Fibroblast of pulmonary artery (primary cell): ENCODE measurements at regions not wholly inside any gene's neighbourhood (a gene's known extent, or its start where the extent isn't known, plus 50 kb on each side); places are given as distances from the start of the nearest gene placed in this dataset.

Source experiments
- DNase-seq: peaks from one replicate; pipeline ENCODE4 v3.0.0-alpha.2; 2010; ENCODE audit warnings: low read depth
- H3K4me3 ChIP-seq: replicated peaks from 2 replicates; pipeline ENCODE4 v1.5.1; 2011; ENCODE audit warnings: low read depth, mild to moderate bottlenecking, control low read depth, low read length, moderate library complexity
- CTCF ChIP-seq: IDR thresholded peaks from 2 replicates; pipeline ENCODE4 v1.5.1; 2011; ENCODE audit warnings: mild to moderate bottlenecking, control low read depth, low read length, inconsistent platforms; ENCODE audit errors: missing control alignments

DNA sequence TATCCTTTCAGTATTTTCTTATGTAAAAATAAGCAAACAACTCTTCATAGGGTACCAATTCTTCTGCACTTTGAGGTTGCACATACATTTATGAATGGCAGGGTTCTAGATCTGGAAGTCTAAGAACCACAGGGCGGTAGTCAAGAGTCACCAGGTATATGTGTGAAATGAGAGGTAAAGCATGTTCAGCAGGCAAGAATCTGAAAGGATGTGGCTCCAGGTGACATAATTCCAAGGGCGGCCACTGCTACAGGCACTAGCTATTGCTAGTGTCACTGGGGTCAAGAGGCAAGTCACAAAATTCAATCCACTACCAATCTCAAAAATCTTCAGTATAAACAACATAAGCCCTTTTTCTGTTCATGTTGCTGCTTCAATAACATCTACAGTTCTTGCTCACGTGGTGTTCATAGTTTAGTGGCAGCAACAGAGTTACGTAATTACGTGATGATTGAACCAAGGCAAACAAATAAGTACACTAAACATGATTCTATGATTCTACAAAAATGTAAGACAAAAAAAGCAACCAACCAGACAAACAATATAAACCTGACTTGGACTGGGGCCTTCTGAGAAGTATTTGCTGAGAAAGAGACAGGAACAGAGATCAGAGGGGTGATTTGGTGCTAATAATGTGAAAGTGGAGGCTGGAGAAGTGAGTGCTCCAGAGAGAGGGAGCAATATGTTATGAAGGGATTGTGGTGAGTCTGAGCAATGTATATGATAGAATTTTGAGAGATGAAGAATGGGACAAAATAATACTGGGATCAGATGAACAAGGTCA, 101.7 kb downstream of the NAA11 start:
- DNase-seq: no peak
- H3K4me3 ChIP-seq: no peak overlapping the region
- TF ChIP-seq CTCF: no peak

- no peak for TF ChIP-seq CTCF
- no peak overlapping the region for H3K4me3 ChIP-seq
- DNase-seq: no peak
These were observed 108.8 kb downstream of the NAA11 start for GRCh38 chr4:79217025-79217424.

- no peak overlapping the region for H3K4me3 ChIP-seq
- no peak for DNase-seq
- TF ChIP-seq CTCF: no peak
These were observed 112.2 kb downstream of the NAA11 start for GRCh38 chr4:79213702-79214101.

DNA sequence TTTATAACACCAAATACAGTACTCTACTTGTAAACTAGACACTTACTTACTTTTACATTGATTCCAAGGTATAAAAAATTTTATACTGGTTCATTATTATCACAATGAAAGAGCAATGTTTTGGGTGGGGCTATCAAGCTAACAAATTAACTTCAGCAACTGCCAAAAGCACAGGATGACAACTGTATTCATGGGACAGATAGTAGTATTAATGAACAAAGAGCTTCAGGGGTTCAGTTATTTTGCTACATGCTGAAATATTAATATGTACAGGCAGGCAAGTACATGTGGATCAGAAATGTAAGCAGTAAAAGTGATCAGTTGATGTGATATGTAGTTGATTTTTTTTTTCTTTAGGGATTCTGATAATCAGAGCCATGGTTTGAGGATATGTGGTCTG, 112.9 kb downstream of the NAA11 start:
- H3K4me3 ChIP-seq: no peak overlapping the region
- DNase-seq: no peak
- no peak for TF ChIP-seq CTCF

DNA sequence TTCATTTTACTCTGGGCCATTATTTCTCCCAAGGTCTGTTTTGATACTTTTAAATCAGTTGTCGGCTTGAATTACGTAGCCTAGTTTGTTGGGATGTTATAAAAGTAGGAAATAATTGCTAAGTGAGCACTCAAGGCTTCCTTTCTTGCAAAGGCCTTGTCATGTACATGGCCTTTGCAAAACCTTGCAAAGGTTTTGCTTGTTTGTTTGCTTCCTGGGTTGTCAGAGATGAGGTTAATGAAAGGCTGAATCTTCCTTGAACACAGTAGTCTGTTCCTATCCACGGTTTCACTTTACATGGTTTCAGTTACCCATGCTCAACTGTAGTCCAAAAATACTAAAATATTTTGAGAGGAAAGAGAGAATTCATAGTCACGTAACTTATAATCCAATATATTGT, 113.5 kb downstream of the NAA11 start:
- no peak overlapping the region for H3K4me3 ChIP-seq
- TF ChIP-seq CTCF: no peak
- no peak for DNase-seq

- no peak for DNase-seq
- TF ChIP-seq CTCF: no peak
- no peak overlapping the region for H3K4me3 ChIP-seq
These were observed 114.4 kb downstream of the NAA11 start for GRCh38 chr4:79211490-79211889.

DNA sequence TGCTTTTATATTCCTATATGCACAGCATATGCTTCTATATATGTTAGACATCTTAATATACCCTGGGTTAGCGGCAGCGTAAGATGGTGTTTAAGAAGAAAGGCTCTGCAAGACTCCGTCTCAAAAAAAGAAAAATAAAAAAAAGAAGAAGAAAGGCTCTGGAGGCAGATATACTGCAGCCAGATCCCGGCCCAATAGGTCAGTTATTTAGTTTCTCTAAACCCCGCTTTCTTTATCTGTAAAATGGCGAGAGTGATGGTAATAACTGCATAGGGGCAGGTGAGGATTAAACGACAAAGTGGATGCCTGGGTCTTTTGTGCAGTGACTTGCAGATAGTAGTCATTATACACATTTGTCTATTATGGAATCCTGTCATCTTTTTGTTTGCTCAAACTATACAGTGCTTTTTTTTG, 115.2 kb downstream of the NAA11 start:
- no peak overlapping the region for H3K4me3 ChIP-seq
- DNase-seq: no peak
- TF ChIP-seq CTCF: no peak
